Kidney (tissue), 13 donors: ENCODE measurements at regions not wholly inside any gene's neighbourhood (a gene's known extent, or its start where the extent isn't known, plus 50 kb on each side); places are given as distances from the start of the nearest gene placed in this dataset.

Experiments used
- DNase-seq, 5 donors: peaks; one replicate each; pipeline ENCODE4 v3.0.0-alpha.2; 2013 to 2020
- FAIRE-seq: peaks from 2 replicates; lab custom pipeline; 2012; peaks lifted over from hg19 to GRCh38; lab: Jason Lieb, UNC
- H3K27ac ChIP-seq, 2 donors: one replicate each; pipeline ENCODE4 v1.7.0; 2013; ENCODE audit warnings: low read depth in 2 of 2, low read length in 2 of 2, inconsistent platforms in 1 of 2
- H3K27me3 ChIP-seq: one replicate; pipeline ENCODE4 v1.7.1; 2013; ENCODE audit warnings: low read length, inconsistent platforms; ENCODE audit not compliant: control insufficient read depth, insufficient read depth
- H3K36me3 ChIP-seq, 3 donors: one replicate each; pipeline versions ENCODE4 v1.7.0 to v1.7.1; 2013; ENCODE audit warnings: low read length in 3 of 3, control low read depth in 1 of 3, inconsistent platforms in 1 of 3; ENCODE audit not compliant: insufficient read depth in 3 of 3, control insufficient read depth in 2 of 3
- H3K4me1 ChIP-seq, 3 donors: one replicate each; pipeline versions ENCODE4 v1.7.0 to v1.7.1; 2013; ENCODE audit warnings: low read length in 3 of 3, inconsistent platforms in 1 of 3, low read depth in 1 of 3; ENCODE audit not compliant: control insufficient read depth in 2 of 3, insufficient read depth in 2 of 3
- H3K4me3 ChIP-seq, 3 donors: one replicate each; pipeline versions ENCODE4 v1.7.0 to v1.8.1; 2013; ENCODE audit warnings: low read length in 3 of 3, control low read depth in 1 of 3, inconsistent platforms in 1 of 3
- H3K9ac ChIP-seq, 3 donors: one replicate each; pipeline versions ENCODE4 v1.7.0 to v1.7.1; 2013; ENCODE audit warnings: low read length in 3 of 3, control low read depth in 1 of 3, inconsistent platforms in 1 of 3
- H3K9me3 ChIP-seq, 3 donors: one replicate each; pipeline versions ENCODE4 v1.7.0 to v1.7.1; 2013; ENCODE audit warnings: low read length in 3 of 3, control low read depth in 1 of 3, inconsistent platforms in 1 of 3; ENCODE audit not compliant: control insufficient read depth in 2 of 3, insufficient read depth in 1 of 3
- intact Hi-C: fragments of 100-400 bp; cut with DNase I; formaldehyde crosslinking; loops from one replicate; pipeline ENCODE4 v1.11.1; 2022
- TF ChIP-seq, protein P1 (sequence below): IDR thresholded peaks from 3 replicates; pipeline ENCODE4 v1.5.1; 2012; ENCODE audit warnings: mild to moderate bottlenecking, moderate library complexity, borderline replicate concordance; ENCODE audit not compliant: insufficient read depth; ENCODE audit errors: extremely low read depth
- donor health status: control.
- donor health status: control.
- donor health status: control.
- donor health status: control.
- donor health status: control.
- donor health status: DM: yes; HTN: yes; CAD: no.
- donor health status: Normal renal cell carcinoma (clear cell type).

GRCh38 chr14:39984323-39984722, 552.1 kb upstream of the FBXO33 start:
- no peak for FAIRE-seq
- Histone ChIP-seq H3K4me3 (no peak overlapping the region), H3K36me3 (no peaks in the 10 kb centered on the region), H3K27ac (no peak overlapping the region), H3K27me3 (no peaks in the 10 kb centered on the region), H3K9me3 (no peaks in the 10 kb centered on the region), H3K4me1 (no peaks in the 10 kb centered on the region), H3K9ac (no peak overlapping the region)
- no peak for DNase-seq
- intact Hi-C loops, result no loop called here
- TF ChIP-seq, protein P1, sequence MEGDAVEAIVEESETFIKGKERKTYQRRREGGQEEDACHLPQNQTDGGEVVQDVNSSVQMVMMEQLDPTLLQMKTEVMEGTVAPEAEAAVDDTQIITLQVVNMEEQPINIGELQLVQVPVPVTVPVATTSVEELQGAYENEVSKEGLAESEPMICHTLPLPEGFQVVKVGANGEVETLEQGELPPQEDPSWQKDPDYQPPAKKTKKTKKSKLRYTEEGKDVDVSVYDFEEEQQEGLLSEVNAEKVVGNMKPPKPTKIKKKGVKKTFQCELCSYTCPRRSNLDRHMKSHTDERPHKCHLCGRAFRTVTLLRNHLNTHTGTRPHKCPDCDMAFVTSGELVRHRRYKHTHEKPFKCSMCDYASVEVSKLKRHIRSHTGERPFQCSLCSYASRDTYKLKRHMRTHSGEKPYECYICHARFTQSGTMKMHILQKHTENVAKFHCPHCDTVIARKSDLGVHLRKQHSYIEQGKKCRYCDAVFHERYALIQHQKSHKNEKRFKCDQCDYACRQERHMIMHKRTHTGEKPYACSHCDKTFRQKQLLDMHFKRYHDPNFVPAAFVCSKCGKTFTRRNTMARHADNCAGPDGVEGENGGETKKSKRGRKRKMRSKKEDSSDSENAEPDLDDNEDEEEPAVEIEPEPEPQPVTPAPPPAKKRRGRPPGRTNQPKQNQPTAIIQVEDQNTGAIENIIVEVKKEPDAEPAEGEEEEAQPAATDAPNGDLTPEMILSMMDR, result no peak

GRCh38 chr14:39977198-39977597, 545.0 kb upstream of the FBXO33 start:
- Histone ChIP-seq H3K27ac (no peak overlapping the region), H3K36me3 (no peaks in the 10 kb centered on the region), H3K4me1 (peaks cover 0 to 10% (median 3%) of the 10 kb centered on the region in 3 donors), H3K9me3 (no peaks in the 10 kb centered on the region), H3K4me3 (no peak overlapping the region), H3K27me3 (no peaks in the 10 kb centered on the region), H3K9ac (no peak overlapping the region)
- DNase-seq, result no peak
- intact Hi-C loops, result no loop called here
- FAIRE-seq, result no peak
- TF ChIP-seq, protein P1, result no peak

- TF ChIP-seq, protein P1, result no peak
- DNase-seq (peak in 4 of 5 donors; percentile 17 to 48 (median 42)), FAIRE-seq (no peak)
- intact Hi-C loops, result no loop called here
- H3K27ac ChIP-seq, result no peak overlapping the region
- H3K9me3 ChIP-seq, result no peaks in the 10 kb centered on the region
- no peaks in the 10 kb centered on the region for H3K27me3 ChIP-seq
- H3K4me3 ChIP-seq, result no peak overlapping the region
- H3K4me1 ChIP-seq, result peaks cover 0 to 10% (median 3%) of the 10 kb centered on the region in 3 donors
- no peaks in the 10 kb centered on the region for H3K36me3 ChIP-seq
- H3K9ac ChIP-seq, result no peak overlapping the region
Measured at GRCh38 chr14:39974036-39974435, 541.8 kb upstream of the FBXO33 start.

DNA sequence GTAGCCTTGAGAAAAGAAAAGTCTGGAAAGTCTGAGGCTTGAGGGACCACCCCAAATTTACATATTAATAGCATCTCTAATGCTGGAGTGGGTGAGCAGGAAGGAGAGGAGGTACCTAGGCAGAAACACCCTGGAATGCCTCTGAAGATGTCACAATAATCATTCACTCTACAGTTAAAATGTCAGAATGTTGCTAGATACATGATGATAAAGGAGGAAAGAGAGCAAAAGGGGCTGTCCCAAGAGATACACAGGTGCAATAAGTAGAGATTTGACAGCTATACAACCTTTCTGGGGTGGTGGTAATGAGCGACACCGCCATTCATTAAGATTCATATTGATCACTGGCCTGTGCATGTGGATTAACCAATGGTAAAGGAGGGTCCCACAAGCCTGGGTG, 540.5 kb upstream of the FBXO33 start:
- Histone ChIP-seq H3K4me3 (no peak overlapping the region), H3K9ac (no peak overlapping the region), H3K27ac (no peak overlapping the region), H3K9me3 (no peaks in the 10 kb centered on the region), H3K36me3 (no peaks in the 10 kb centered on the region), H3K27me3 (no peaks in the 10 kb centered on the region), H3K4me1 (peaks cover 0 to 10% (median 3%) of the 10 kb centered on the region in 3 donors)
- TF ChIP-seq, protein P1, result no peak
- FAIRE-seq (no peak), DNase-seq (no peak)
- intact Hi-C loops, result no loop called here
